Hepatic stellate cell (primary cell): ENCODE measurements at regions not wholly inside any gene's neighbourhood (a gene's known extent, or its start where the extent isn't known, plus 50 kb on each side); places are given as distances from the start of the nearest gene placed in this dataset.
"Not testable (repeated sequence)": the region's sequence is repeated elsewhere in the genome, so short reads cannot be mapped to it uniquely, and the experiment has no call there.

Experiments
- DNase-seq: peaks from one replicate; pipeline ENCODE4 v3.0.0; 2011; ENCODE audit warnings: low spot score

DNA sequence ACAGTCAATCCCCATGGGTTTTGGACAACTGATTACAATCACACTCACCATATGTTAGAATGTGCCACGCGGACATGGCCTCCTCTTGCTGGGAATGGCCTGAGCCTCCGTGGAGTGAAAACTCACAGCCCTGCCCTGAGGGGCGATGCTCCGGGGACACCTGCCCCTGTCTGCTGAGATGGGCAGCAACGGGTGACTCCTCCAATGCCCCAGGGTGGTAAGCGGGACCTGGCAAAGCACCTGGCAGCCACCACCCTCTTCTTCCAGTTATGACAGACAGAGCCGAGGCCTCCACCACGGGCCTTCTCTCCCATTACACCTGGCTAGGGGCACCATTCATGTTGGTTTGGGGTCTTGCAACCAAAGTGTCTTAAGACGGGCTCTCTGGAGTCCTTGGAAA, 94.9 kb upstream of the COL5A1 start:
- no peak for DNase-seq

DNA sequence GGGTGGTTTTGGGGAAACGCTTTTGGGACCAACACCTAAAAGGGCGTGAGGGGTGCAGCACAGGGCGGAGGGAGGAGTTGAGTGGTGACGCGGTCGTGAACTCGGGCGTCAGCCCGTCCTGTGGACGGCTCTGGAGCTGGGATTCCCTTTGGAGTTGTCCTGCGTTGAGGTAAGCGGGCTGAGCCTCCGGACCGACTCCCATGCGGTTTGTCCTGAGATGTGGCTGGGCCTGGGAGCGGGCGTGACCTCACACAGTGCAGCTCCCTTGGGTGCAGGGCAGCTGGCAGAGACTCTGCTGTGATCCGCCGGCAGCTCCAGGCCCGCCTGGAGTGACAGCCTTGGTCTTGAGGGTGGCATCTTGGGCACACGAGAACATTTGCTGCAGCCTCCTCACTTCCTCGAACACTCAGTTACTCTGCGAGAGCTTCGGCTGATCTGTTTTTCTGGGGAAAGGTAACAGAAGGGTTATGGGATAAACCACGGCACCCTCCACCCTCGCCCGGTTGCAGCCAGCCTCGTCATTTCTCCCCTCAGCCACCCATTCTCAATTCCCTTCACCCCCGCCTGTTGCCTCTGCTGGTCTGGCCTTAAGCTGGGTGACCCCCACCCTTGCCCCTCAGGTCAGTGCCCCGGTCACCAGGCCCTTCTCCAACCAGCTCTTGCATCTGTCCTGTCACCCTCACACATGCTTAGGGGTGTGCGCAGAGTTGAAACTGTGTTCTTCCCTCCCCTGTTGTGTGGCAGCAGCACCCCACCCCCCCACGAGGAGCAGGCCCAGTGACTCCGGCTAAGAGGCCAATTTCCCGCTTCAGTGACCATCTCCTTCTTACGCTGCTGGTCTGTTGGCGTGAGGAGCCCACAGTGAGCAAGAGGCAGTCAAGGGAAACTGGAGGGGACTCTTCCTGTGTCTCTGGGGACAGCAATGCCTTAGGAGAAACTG, 94.2 kb upstream of the COL5A1 start:
- no peak for DNase-seq

DNA sequence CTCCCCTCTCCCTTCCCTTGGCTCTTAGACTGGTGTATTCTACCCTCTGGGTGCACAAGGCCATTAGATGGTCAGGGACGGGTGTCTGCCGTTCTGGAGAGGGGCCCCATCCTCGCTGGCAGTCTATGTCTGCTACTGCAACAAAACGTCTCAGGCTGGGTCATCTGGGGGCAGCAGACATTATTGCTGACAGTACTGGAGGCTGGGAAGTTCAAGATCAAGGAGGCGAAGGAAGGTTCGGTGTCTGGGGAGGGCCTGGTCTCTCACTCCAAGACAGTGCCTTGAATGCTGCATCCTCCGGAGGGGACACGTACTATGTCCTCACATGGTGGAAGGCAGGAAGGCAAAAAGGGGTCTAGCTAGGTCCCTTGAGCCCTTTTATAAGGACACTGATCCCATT, 93.4 kb upstream of the COL5A1 start:
- no peak for DNase-seq

DNA sequence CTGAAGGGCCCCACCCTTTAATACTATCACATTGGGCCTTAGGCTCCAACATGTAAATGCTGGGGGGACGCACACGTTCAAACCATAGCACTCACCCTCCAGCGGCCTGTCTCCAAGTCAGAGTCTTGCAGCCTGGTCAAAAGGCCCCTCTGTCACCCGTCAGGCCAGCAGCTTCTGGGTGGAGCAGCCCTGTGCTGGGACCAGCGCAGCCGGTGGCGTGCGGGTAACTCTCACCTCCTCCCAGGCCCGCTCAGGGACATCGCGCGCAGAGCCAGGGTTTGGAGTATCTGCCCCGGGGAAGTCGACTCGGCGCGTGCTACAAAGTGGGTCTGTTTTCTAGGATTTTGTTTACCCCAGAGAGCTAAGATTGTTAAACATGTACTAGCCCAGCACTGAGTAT, 93.0 kb upstream of the COL5A1 start:
- DNase-seq: no peak

DNA sequence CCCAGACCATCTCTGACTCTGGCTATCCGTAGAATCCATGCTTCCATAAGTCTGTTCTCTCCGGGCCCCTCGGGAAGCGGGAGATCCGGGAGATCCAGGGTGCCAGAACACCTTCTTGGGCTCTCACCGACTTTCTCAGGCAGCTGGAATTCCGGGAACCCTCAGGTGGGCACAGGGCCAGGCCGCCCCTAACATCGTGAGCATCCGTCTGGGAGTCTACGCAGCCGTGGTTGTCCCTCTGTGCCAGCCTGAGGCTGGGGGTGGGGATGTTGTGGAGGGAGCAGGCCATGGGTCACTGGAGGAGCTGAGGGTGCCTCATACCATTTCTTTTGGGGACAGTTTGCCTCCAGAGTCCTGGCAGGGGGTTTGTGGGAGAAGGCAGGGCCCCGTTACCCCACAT, 92.3 kb upstream of the COL5A1 start:
- no peak for DNase-seq

DNA sequence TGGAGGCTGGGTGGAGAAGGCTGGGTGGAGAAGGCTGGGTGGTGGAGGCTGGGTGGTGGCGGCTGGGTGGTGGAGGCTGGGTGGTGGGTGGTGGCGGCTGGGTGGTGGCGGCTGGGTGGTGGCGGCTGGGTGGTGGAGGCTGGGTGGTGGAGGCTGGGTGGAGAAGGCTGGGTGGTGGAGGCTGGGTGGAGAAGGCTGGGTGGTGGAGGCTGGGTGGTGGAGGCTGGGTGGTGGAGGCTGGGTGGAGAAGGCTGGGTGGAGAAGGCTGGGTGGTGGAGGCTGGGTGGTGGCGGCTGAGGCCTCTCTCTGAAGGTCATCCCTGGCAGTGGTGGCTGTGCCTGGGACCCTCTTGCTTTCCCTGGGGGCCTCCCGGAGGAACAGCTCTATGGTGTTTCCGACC, 91.5 kb upstream of the COL5A1 start:
- not testable (repeated sequence) for DNase-seq

DNA sequence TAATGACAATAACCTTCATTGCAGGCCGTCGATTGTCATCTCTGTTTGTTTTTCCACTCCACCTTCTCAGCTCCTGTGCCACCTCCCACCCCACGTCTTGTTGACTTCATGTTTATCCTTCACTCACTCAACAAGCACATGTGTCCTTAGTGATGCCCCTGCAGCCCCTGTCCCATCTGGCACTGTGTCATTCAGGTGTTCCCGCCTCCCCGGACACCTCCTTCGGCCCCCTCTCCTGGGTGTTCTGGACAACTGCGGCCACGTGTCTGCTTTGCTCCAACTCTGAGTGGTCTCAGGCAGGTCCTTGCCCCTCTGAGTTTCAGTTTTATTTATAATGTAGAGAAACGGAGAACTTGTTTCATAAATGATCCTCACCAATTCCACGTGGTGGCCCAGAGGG, 91.0 kb upstream of the COL5A1 start:
- no peak for DNase-seq

DNA sequence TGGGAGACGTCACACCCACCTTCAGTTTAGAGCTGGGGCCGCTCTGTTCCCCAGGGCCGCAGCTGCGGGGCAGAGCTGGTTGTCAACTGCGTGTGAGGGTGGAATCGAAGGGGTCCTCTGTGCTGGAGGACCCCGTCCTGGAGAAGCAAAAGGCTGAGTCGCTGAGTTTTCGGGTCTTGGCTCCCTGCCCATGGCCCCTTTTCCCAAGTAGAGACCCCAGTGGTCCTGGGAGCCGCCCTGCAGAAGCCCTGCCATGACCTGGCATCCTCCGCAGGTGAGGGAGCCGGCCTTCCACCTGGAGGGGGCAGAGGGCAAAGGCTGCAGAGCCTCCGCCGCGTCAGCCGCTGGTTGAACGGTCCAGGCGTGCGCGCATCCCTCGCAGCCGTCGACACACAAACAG, 90.4 kb upstream of the COL5A1 start:
- no peak for DNase-seq

DNA sequence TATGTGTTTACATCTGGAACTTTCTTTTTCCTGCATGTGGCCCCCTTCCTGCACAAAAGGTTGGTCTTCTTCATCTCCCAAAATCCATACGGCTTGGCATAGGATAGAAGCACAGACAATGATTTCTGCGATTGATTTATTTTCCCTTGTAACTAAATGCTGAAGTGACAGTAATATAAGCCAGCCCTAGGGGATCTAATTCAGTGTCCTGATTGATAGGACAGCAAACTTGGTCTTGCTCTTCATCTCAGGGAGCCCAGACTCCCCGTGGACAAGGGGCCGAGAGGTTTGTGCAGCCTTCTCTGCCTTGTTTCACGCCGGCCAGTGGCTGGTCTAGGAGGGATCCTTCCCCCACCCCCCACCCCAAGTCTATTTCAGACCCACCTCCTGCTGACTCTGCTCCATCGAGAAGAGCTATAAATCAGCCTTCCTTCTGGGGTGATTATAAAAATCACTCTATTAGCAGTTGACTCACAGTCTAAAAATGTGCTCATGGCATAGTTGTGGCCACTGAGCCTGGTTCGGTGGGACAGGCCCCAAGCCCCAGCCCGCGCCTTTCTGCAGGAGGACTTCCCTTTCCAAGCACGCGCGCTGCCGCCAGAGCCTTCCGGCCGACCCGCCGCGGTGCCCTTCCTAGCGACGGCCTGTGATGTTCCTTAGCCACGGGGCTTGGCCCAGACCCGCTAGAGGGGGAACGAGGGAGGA, 89.8 kb upstream of the COL5A1 start:
- DNase-seq: peak; percentile 94

DNA sequence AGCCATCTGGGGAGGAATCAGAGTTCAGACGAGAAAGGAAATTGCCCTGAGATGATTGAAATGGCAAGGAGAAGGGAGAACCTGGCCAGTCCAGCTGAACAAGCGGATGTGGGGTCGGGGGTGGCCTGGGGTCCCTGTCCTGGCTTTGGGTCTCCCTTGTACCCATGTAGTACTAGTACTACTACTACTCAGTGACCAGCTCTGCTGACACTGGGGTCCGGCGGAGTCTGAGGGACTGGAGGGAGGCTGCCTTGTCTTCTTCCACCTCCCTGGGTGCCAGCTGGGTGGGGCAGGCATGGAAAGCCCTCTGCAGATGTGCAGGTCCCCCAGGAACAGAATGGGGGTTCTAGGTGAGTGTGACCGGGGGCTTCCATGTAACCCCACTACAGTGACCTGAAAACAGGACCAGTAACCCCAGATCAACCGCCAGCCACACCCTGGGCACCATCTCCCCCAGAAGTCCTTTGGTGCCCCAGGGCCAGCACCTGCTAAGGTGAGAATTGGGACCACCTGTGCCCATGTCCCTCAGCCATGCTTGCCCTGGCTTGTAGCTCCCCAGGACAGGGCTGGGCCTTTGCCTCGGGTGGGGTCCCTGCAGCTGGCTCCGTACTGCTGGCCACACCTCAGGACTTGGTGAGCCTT, 89.1 kb upstream of the COL5A1 start:
- no peak for DNase-seq

DNA sequence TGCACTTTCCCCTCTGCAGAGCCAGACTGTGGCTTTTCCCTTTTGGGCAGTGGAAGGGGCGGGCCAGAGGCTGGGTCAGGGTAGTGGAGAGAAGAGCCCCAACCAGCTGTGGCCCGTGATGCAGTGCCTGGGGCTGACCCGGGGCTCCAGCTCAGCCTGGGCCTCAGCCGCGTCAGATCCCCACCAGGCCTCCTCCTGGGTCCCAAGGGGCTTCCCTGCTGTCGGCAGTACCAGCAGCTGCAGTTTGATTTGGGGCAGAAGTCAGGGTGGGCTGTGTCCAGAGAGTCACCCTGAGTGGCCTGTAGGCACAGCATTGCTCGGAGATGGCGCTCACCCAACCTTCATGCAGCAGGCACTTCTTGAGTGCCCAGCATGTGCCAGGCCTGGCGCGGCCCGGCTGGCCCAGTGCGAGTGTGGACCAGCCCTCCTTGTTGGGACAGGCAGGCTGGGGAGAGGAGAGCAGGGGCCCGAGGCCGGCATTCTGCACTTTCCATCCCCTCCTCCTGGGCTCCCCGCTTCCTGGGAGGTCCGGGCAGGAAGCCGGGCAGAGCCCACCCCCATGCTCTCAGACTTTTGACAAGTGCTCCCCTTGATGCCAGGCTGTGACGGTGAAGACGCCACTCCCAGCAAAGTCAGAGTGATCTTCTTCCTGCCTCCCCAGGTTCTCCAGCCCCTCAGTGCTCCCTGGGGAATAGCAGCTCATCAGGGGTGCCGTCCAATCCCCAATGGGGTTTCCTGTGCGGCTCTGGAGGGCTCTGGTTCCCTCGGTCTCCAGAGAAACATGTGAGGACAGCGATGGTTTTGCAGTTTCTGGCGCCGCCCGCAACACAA, 88.3 kb upstream of the COL5A1 start:
- DNase-seq: peak; percentile 36

DNA sequence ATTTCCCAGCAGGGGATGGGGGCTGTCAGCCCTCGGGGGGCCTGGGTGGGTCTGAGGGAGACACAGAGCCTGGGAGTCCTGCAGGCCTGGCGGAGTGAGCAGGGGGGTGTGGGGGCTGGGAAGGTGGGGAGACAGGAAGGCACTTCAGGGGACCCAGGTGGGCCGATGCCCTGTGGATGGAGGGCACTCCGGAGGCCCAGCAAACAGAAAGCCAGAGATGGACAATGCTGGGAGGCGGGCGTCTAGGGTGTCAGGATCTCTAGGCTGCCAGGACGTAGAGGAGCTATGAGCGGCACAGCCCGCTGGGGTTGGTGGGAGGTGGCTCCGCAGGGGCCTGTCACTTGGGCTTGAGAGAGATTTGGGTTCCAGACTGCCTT, 87.6 kb upstream of the COL5A1 start:
- DNase-seq: no peak

DNA sequence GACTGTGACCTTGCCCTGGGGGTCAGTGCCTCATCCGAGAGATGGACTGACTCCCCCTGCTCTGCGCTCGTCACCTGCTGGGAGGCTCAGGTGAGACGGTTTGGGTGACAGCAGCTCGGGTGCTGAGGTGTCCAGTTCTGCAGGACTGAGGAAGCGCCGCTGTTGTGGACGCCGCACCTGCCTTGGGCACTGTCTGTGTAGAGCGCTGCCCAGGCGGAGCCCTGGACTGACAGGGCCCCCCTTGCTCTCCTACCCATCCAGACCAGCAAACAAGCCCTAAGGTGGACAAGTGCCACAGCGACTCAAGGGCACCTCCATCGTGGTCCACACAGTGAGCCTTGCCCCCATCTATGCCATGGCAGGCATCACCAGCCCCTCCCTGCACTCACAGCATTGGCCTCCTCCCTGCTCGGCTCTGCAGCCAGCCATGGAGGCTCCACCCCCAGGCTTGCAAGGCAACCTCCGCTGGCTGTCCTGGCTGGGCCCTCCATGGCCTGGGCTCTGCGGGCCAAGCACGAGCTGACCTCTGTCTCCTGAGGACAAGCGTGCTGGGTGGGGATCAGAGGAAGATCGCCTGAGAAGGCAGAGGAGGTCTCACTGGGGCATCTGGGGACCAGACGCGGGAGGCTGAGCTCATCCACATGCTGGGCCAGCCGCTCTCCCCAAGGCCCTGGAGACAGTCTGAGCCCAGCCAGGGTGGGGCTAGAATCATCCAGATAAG, 87.1 kb upstream of the COL5A1 start:
- DNase-seq: no peak

DNA sequence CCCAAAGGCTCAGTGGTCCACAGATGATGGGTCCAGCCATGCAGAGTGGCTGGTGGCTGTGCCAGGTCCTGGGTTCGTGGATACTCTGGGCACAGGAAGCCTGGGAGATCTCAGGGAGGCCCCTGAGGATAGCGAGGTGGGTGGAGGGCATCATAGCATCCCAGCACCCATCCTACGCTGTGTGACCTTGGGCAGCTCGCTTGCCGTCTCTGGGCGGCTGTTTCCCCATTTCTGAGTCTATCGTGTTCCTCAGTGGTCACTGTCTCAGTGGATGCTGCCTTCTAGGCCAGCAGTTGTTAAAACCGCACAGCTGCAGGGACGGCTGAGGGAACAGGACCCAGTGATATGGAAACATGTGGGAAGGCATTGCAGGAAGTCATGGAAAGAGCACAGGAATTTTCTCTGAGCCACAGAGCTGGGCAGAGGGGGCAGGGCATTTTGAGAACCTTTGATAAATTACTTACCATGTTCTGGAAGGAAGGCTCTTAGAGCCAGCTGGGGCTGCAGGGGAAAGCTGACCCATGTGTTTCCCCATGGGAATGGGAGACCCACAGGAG, 86.4 kb upstream of the COL5A1 start:
- peak; percentile 49 for DNase-seq

DNA sequence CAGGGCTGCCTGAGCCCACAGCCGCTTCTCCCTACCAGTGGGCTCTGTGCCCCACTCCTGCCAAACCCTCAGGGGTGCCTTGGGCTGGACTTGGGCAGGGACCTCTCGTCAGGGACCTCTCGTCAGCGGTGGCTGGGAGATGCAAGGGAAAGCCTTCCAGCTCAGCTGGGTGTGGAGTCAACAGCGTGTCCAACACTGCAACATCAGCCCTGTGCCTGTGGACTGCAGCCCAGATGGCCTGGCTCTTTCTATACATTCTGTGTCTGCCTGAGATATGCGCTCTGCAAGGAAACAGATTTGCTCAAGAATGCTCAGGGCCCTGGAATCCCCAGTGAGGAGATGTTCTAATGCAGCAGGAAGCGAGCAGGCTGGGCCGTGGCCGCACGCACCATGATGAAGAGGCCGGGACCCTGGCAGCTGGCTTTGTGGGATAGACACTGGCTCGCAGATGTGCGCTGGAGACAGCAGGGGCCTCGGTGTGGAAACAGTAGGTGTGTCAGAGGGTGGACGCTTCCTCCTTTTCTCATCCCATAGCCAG, 85.0 kb upstream of the COL5A1 start:
- no peak for DNase-seq

DNA sequence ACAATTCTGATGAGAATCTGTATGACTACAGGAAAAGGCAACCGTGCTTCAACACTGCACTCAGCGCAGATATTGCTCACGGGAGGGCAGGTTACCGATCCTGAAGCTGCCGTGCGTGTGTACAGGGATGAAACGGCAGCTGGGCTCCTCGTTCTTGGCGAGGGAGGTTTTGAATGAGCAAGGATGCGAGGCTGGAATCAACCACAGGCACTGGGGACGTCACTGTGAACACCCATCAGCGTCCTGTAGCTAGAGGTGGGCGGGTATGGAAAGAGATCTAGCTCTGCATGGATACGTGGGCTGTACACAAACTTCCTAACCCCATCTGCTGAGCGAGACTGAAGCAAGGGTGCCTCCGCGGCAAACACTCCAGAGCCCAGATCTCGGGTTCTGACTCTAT, 84.3 kb upstream of the COL5A1 start:
- no peak for DNase-seq

DNA sequence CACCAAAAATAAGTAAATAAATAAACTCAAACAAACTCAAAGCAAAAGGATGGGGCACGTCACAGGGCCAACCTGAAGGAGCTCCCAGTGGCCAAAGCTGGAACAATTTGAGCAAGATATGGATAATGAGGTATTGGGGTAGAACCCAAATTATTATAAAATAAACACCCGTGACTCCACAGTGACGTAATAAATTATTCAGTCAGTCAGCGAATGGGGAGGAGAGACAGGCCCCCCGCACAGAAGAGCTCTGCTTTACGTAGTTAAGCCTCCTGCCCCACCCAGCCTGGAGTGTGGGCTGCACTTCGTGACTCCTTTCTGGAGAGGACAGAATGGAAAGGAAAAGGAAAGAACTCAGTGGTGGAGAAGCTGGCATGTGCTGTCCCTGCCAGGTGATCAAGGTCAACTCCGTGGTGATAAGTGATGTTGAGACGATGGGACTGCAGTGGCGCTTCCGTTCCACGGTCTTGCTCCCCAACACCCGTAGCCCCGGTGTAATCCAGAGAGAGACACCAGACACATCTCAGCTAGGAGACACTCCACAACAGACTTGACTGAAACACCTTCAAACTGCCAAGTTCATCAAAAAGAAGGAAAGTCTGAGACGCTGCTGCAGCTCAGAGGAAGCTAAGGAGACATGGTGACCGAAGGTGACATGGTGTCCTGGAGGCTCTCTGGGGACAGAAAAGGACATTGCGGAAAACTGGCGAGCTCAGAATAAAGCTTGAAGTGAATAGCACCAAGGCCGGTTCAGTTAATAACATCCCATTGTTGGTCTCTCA, 83.3 kb upstream of the COL5A1 start:
- no peak for DNase-seq

DNA sequence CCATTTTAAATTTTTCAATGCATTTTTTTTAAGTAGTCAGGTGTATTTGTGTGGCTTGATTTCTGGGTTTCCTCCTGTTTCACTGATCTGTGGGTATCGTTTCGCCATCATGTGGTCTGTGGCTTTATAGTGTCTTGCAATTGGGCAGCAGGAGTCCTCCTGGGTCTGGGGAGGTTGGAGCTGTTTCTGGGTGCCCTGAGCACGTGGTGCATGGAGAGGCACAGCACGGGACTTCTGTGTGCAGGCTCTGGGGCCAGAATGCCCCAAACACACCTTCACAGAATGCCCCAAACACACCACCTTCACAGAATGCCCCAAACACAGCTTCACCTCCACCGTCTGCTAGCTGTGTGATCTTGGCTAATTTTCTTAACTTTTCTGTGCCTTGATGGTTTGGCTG, 82.6 kb upstream of the COL5A1 start:
- no peak for DNase-seq

DNA sequence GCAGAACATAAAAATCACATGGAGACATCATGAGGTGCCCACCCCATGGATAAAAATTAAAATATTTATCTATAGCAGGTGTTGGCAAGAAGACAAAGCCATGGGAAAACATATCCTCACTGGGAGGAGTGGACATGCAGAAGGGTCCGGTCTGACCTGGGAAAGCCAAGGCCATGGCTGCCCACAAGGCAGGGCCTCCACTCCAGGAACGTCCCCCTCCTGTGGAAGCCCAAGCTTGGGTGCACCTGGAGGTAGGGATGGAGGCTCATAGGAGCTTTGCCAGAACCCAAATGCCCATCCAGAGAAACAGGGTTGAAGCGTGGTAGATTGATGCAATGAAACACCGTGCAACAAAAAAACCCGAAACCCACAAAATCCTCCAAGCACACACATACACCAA, 81.4 kb upstream of the COL5A1 start:
- no peak for DNase-seq

DNA sequence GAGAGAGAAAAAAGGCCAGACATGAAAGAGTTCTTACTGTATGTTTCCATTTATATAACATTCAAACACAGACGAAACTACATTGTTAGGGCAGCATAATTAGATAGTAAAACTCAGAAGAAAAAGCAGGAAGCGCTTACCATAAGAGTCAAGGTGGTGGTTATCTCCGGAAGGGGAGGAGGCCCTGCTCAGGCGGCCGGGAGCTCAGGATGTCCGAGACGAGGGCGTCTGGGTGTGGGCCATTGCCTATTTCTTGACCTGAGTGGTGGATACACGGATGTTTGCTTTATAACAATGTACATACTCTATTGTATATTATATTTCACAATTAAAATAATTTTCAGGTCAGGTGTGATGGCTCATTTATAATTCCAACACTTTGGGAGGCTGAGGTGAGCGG, 80.9 kb upstream of the COL5A1 start:
- no peak for DNase-seq
